ENCODE measurements at regions not wholly inside any gene's neighbourhood (a gene's known extent, or its start where the extent isn't known, plus 50 kb on each side); places are given as distances from the start of the nearest gene placed in this dataset.

DNA sequence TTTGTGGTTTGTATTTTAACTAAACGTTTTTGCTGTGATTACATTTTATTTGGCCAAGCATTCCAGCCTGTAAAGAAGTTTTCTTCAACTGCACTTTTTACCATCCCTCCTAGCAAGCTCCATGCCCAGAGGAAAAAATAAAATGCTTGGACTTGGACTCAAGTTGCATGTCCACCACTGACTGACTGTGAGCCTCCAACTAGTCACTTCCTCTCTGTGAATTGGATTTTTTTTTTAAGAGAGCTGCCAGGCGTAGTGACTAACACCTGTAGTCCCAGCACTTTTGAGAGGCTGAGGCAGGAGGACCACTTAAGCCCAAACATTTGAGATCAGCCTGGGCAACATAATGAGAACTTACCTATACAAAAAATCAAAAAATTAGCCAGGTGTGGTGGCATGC lies 1185.2 kb upstream of the PIK3C3 start:
- H3K27ac Mint-ChIP-seq, result no peak overlapping the region
- H3K4me1 Mint-ChIP-seq, result no peaks in the 10 kb centered on the region
- no peaks in the 10 kb centered on the region for H3K79me2 ChIP-seq (replicated peaks; ENCODE audit: insufficient read depth)
- no peak overlapping the region for H3K4me3 Mint-ChIP-seq
- no peaks in the 10 kb centered on the region for H3K27me3 Mint-ChIP-seq (ENCODE audit: insufficient read depth, low read depth, poor library complexity)
- H2AFZ ChIP-seq, result no peak overlapping the region; the same call in 1 of the 2 replicates
- no peaks in the 10 kb centered on the region for H3F3A ChIP-seq (replicated peaks; ENCODE audit: low read depth)
- ATAC-seq (no peak), DNase-seq (ENCODE audit: low spot score) (no peak)
- no peaks in the 10 kb centered on the region for H3K27me3 ChIP-seq (ENCODE audit: insufficient read depth)
- no peak overlapping the region for H3K27ac ChIP-seq (ENCODE audit: low read depth)
- peaks cover 17% of the 10 kb centered on the region; the same call in 1 of the 2 replicates for H3K9me2 ChIP-seq (ENCODE audit: insufficient read depth)
- no peak overlapping the region for H3K4me3 ChIP-seq
- no peaks in the 10 kb centered on the region for H3K36me3 Mint-ChIP-seq (ENCODE audit: low read depth)
- H4K20me1 ChIP-seq (replicated peaks; ENCODE audit: insufficient read depth), result no peaks in the 10 kb centered on the region
- no peaks in the 10 kb centered on the region for H3K4me1 ChIP-seq (ENCODE audit: insufficient read depth)
- H3K36me3 ChIP-seq (ENCODE audit: insufficient read depth), result no peaks in the 10 kb centered on the region
- no peak overlapping the region for H3K4me2 ChIP-seq
- no peaks in the 10 kb centered on the region for H3K9me3 Mint-ChIP-seq
- TF ChIP-seq ZNF331 (CRISPR knock-in tag; IDR thresholded peaks at IDR 0.05; ENCODE audit: low read depth) (no peak), ZNF114 (CRISPR knock-in tag; IDR thresholded peaks at IDR 0.05) (no peak), POLR2AphosphoS5 (IDR thresholded peaks at IDR 0.05; ENCODE audit: low read depth) (no peak), JUNB (IDR thresholded peaks at IDR 0.05; ENCODE audit: unreplicated experiment) (no peak), NANOG (IDR thresholded peaks at IDR 0.05; ENCODE audit: borderline replicate concordance) (no peak), EZH2phosphoT487 (IDR thresholded peaks at IDR 0.05; ENCODE audit: unreplicated experiment) (no peak), EZH2 (IDR thresholded peaks at IDR 0.05; ENCODE audit: low read depth, unreplicated experiment) (no peak)
- TF ChIP-seq, protein P1, sequence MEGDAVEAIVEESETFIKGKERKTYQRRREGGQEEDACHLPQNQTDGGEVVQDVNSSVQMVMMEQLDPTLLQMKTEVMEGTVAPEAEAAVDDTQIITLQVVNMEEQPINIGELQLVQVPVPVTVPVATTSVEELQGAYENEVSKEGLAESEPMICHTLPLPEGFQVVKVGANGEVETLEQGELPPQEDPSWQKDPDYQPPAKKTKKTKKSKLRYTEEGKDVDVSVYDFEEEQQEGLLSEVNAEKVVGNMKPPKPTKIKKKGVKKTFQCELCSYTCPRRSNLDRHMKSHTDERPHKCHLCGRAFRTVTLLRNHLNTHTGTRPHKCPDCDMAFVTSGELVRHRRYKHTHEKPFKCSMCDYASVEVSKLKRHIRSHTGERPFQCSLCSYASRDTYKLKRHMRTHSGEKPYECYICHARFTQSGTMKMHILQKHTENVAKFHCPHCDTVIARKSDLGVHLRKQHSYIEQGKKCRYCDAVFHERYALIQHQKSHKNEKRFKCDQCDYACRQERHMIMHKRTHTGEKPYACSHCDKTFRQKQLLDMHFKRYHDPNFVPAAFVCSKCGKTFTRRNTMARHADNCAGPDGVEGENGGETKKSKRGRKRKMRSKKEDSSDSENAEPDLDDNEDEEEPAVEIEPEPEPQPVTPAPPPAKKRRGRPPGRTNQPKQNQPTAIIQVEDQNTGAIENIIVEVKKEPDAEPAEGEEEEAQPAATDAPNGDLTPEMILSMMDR (conservative IDR thresholded peaks at IDR 0.05; ENCODE audit: low read depth in 2 of 2), result no peak
- TF ChIP-seq, protein P2, sequence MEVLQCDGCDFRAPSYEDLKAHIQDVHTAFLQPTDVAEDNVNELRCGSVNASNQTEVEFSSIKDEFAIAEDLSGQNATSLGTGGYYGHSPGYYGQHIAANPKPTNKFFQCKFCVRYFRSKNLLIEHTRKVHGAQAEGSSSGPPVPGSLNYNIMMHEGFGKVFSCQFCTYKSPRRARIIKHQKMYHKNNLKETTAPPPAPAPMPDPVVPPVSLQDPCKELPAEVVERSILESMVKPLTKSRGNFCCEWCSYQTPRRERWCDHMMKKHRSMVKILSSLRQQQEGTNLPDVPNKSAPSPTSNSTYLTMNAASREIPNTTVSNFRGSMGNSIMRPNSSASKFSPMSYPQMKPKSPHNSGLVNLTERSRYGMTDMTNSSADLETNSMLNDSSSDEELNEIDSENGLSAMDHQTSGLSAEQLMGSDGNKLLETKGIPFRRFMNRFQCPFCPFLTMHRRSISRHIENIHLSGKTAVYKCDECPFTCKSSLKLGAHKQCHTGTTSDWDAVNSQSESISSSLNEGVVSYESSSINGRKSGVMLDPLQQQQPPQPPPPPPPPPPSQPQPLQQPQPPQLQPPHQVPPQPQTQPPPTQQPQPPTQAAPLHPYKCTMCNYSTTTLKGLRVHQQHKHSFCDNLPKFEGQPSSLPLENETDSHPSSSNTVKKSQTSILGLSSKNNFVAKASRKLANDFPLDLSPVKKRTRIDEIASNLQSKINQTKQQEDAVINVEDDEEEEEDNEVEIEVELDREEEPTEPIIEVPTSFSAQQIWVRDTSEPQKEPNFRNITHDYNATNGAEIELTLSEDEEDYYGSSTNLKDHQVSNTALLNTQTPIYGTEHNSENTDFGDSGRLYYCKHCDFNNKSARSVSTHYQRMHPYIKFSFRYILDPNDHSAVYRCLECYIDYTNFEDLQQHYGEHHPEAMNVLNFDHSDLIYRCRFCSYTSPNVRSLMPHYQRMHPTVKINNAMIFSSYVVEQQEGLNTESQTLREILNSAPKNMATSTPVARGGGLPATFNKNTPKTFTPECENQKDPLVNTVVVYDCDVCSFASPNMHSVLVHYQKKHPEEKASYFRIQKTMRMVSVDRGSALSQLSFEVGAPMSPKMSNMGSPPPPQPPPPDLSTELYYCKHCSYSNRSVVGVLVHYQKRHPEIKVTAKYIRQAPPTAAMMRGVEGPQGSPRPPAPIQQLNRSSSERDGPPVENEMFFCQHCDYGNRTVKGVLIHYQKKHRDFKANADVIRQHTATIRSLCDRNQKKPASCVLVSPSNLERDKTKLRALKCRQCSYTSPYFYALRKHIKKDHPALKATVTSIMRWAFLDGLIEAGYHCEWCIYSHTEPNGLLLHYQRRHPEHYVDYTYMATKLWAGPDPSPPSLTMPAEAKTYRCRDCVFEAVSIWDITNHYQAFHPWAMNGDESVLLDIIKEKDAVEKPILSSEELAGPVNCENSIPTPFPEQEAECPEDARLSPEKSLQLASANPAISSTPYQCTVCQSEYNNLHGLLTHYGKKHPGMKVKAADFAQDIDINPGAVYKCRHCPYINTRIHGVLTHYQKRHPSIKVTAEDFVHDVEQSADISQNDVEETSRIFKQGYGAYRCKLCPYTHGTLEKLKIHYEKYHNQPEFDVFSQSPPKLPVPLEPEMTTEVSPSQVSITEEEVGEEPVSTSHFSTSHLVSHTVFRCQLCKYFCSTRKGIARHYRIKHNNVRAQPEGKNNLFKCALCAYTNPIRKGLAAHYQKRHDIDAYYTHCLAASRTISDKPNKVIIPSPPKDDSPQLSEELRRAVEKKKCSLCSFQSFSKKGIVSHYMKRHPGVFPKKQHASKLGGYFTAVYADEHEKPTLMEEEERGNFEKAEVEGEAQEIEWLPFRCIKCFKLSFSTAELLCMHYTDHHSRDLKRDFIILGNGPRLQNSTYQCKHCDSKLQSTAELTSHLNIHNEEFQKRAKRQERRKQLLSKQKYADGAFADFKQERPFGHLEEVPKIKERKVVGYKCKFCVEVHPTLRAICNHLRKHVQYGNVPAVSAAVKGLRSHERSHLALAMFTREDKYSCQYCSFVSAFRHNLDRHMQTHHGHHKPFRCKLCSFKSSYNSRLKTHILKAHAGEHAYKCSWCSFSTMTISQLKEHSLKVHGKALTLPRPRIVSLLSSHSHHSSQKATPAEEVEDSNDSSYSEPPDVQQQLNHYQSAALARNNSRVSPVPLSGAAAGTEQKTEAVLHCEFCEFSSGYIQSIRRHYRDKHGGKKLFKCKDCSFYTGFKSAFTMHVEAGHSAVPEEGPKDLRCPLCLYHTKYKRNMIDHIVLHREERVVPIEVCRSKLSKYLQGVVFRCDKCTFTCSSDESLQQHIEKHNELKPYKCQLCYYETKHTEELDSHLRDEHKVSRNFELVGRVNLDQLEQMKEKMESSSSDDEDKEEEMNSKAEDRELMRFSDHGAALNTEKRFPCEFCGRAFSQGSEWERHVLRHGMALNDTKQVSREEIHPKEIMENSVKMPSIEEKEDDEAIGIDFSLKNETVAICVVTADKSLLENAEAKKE (CRISPR knock-in tag; IDR thresholded peaks at IDR 0.05), result no peak
- TF ChIP-seq, protein P3, sequence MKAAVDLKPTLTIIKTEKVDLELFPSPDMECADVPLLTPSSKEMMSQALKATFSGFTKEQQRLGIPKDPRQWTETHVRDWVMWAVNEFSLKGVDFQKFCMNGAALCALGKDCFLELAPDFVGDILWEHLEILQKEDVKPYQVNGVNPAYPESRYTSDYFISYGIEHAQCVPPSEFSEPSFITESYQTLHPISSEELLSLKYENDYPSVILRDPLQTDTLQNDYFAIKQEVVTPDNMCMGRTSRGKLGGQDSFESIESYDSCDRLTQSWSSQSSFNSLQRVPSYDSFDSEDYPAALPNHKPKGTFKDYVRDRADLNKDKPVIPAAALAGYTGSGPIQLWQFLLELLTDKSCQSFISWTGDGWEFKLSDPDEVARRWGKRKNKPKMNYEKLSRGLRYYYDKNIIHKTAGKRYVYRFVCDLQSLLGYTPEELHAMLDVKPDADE (IDR thresholded peaks at IDR 0.05), result no peak

All from GM23338 (cell line).